RWPE1 (cell line): ENCODE measurements at regions not wholly inside any gene's neighbourhood (a gene's known extent, or its start where the extent isn't known, plus 50 kb on each side); places are given as distances from the start of the nearest gene placed in this dataset.
A peak's percentile ranks its signal among the peaks of the same experiment; 100 is the strongest.

Source experiments
- CTCF ChIA-PET: fragments of 350-600 bp; sonication (Branson Sonifier 250); formaldehyde crosslinking; extraction: SDS; loops from one replicate; lab custom pipeline; 2021; lab: Yijun Ruan, JAX
- POLR2A ChIA-PET: fragments of 400-600 bp; formaldehyde crosslinking; extraction: SDS; loops from one replicate; lab custom pipeline; 2020; ENCODE audit warnings: antibody characterized with exemption; ENCODE audit not compliant: low non-redundant PET; lab: Yijun Ruan, JAX
- DNase-seq: peaks from one replicate; pipeline ENCODE4 v3.0.0; 2012; ENCODE audit warnings: low spot score
- H3K27ac ChIP-seq: fragments of 450-650 bp; 2 replicates; pipeline ENCODE4 v1.5.1; 2017
- TF ChIP-seq, protein P1 (sequence below): fragments of 450-650 bp; conservative IDR thresholded peaks from 2 replicates; pipeline ENCODE4 v1.5.1; 2017; ENCODE audit warnings: low read depth, mild to moderate bottlenecking

DNA sequence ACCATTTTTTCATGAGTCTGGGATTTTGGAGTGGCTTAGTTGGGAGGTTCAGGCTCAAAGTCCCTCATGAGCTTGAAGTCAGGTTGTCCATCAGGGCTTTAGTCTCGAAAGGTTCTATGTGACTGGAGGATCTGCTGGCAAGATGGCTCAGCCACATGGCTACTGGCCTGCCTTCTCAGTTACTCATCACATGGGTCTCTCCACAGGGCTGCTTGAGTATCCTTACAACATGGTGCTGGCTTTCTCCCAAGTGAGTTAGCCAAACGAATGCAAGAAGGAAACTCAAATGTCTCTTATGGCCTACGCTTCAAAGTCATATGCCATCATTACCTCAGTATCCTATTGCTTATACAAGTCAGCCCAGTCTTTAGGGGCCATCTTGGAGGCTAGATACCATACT, 106.3 kb upstream of the VCX3B start:
- TF ChIP-seq, protein P1, sequence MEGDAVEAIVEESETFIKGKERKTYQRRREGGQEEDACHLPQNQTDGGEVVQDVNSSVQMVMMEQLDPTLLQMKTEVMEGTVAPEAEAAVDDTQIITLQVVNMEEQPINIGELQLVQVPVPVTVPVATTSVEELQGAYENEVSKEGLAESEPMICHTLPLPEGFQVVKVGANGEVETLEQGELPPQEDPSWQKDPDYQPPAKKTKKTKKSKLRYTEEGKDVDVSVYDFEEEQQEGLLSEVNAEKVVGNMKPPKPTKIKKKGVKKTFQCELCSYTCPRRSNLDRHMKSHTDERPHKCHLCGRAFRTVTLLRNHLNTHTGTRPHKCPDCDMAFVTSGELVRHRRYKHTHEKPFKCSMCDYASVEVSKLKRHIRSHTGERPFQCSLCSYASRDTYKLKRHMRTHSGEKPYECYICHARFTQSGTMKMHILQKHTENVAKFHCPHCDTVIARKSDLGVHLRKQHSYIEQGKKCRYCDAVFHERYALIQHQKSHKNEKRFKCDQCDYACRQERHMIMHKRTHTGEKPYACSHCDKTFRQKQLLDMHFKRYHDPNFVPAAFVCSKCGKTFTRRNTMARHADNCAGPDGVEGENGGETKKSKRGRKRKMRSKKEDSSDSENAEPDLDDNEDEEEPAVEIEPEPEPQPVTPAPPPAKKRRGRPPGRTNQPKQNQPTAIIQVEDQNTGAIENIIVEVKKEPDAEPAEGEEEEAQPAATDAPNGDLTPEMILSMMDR = no peak
- DNase-seq = no peak
- no peak overlapping the region for H3K27ac ChIP-seq
- POLR2A ChIA-PET = no interaction called here
- CTCF ChIA-PET = no interaction called here

DNA sequence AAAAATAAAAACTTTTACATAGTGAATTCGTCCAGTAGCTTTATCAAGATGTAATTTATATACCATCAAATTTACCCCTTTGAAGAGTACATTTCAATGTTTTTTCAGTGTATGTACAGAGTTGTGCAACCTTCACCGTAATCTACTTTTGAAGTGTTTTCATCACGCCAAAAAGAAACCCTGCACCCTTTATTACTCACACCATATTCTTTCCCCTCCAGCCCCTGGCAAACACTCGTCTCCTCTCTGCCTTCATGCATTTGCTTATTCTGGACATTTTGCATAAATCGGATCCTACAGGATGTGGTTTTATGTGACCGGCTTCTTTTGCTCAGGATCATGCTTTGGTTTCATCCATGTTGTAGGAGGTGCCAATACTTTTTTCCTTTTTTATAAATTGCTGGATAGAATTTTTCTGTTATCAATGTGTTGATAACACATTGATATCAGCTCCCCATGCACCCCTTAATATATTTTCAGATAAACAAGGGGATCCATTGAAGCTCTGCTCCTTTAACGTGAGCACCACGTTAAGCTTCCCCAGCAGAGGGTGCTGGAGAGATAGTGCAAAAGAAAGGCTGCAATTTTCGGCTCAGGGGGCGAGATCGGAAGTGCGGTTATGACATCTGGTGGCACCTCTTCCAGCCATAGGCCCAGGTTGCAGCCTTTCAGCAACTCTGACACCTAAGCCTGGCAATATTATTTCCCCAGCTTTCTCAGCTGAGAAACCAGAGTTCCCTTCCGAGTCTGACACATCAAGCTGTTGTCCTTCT, 100.1 kb upstream of the VCX3B start:
- TF ChIP-seq, protein P1 = no peak
- ChIA-PET POLR2A (no interaction called here), CTCF (interaction anchor here (0.6 to 1.1 kb wide), 5 partner anchors 40 to 374 kb away, joined by 3 to 9 read pairs (median 4); no protein-coding TSS in a partner anchor)
- DNase-seq = peak; percentile 1
- no peak overlapping the region for H3K27ac ChIP-seq

DNA sequence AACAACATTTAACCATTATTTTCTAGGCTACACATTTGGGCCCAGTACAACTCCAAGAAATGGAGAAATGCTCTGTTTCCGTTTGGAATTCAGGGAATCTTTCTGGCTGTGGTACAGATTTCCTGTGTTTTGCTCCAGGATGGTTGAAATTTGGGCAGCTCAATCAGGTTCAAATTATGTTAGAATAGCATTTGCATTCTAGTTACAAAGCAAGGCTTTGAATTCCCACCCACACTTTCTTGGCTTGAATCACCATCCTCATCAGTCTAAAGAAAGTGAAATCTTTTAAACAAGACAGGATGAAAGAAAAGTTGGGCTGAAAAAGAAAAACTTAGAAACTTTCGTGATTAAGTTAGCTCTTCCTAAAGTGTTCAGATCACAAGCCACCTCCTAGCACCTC, 98.1 kb upstream of the VCX3B start:
- ChIA-PET POLR2A (no interaction called here), CTCF (no interaction called here)
- TF ChIP-seq, protein P1 = no peak
- H3K27ac ChIP-seq = no peak overlapping the region
- DNase-seq = no peak

- DNase-seq = peak; percentile 20
- H3K27ac ChIP-seq = no peak overlapping the region
- ChIA-PET CTCF (no interaction called here), POLR2A (no interaction called here)
- TF ChIP-seq, protein P1 = no peak
These were observed 90.4 kb upstream of the VCX3B start for GRCh38 chrX:8374041-8374825.

- ChIA-PET POLR2A (no interaction called here), CTCF (no interaction called here)
- H3K27ac ChIP-seq = no peak overlapping the region
- DNase-seq = no peak
- TF ChIP-seq, protein P1 = no peak
These were observed 87.6 kb upstream of the VCX3B start for GRCh38 chrX:8377041-8377440.

GRCh38 chrX:8390771-8391170, 73.9 kb upstream of the VCX3B start:
- no peak for DNase-seq
- H3K27ac ChIP-seq = no peak overlapping the region
- POLR2A ChIA-PET = no interaction called here
- CTCF ChIA-PET = interaction anchor here (0.6 kb wide), 1 partner anchor 187 kb away, joined by 3 read pairs; no protein-coding TSS in a partner anchor
- TF ChIP-seq, protein P1 = no peak
